UCSD-AML1 (cell line): ENCODE measurements at regions not wholly inside any gene's neighbourhood (a gene's known extent, or its start where the extent isn't known, plus 50 kb on each side); places are given as distances from the start of the nearest gene placed in this dataset.
A peak's percentile ranks its signal among the peaks of the same experiment; 100 is the strongest.

ENCODE experiments used
- DNase-seq: peaks from one replicate; lab custom pipeline; 2025; ENCODE audit not compliant: unreplicated experiment; lab: John Stamatoyannopoulos, UW

DNA sequence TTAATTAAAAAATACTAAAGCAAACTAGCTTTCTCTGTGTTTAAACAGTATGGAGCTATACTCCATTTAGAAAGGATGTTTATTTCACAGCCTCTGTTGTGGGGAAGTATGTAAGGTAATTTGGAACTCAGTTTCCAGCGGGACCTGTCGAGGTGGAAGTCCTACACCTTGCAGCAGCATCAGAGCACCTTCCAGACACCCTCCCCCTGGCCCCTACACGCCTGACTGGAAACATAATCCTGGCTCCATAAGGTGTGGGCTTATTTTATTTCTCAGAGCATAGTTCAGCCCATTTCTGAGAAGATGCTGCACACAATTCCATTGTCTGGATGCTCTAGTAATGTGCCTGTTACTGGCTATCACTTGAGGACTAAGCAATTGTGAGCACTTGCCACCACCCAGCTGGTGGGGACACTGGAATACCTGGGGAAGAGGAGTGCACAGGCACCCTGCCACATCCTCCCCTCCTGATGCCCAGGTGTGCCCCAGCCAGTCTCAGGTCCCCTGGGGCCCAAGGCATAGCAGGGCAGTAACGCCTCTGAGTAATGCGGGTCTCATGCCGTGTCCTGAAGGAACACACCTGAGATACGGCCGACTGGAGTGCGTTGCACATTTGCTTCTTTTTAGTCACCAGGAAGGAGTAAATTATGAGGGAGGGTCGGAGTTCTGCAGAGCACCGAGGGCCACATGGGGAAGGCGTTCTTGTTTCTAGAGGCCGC, 556.5 kb downstream of the QKI start:
- DNase-seq, result no peak

GRCh38 chr6:163965426-163966348, 551.2 kb downstream of the QKI start:
- DNase-seq, result no peak

DNA sequence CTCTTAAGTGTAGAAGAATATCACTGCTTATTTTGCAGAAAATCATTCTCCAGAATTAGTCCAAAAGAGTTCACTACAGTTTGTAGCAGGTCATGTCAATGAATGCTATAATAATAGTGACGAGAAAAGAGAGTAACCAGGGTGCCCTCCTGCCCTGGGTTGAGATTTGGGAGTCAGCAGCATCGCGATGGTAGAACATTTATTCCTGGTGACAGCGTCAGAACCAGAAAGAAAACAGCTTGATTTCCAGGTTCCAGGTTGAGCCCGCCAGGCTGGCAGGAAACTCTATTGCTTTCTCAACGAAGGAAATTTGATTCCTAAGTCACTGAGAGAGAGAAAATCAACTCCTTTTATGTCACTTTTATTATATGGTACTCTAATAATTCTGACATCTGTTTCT, 550.3 kb downstream of the QKI start:
- DNase-seq, result no peak

DNA sequence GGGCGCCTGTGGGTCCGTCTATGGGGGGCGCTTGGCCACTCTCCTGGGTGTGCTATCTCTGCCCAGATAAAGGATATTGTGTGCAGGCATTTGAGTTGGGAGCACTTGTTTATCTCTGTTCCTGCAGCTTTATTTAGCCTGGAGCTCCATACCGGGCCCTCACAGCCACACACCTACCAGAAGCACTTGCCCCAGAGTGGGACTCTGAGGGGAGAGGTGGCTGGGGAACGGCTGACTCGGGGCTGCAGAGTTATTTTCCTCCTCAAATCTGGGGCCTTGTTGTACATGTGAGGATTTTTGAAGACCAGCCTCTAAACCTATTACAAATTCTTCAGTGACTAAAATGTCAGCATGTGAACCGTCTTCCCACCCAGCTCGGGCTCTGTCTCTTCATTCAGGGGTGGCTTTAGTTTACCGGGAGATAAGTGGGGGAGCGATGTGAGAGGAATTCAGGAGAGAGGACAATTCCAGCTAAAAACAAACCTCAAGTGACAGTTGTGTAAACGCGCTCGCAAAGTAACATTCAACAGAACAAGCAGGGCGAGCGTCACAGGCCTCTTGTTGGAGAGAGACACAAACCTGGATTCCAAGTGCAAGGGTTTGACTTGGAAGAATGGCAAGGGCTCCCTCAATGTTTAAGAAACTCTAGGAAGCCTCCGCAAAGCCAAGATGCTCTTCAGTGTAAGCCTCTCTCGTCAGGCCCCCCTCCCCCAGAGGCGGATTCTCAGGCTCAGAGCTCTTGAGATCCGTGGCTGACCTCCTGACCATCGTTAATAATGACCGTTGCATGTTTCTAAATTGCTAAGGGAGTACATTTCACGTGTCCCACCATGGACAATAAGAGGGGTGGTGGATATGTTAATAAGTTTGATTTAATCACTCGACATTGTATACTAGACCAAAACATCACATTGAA, 548.9 kb downstream of the QKI start:
- DNase-seq, result no peak

DNA sequence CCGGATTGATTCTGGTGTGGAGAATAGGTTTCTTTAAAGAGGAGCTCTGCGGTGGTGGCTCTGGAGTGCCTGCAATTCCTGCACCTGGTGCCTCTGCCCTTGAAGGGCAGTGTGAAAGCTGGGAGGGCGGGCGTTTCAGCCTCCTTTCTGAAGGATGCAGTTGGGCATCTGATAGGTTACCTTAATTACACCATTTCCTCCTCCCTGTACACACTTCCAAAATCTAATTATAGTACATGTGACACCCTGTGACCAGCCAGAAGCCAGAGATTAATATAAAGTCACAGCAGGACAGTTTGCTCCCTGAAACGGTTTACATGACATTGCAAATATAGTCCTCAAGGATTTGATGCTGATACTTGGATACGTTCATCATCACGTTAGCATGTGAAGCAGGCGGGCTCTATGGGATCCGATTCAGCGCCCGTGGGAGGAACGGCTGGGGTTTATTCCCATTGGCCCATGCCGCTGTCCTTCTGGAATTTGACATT, 548.2 kb downstream of the QKI start:
- no peak for DNase-seq

GRCh38 chr6:163960128-163960527, 545.6 kb downstream of the QKI start:
- DNase-seq, result no peak

- DNase-seq, result no peak
Measured at GRCh38 chr6:163958646-163959045, 544.1 kb downstream of the QKI start.

DNA sequence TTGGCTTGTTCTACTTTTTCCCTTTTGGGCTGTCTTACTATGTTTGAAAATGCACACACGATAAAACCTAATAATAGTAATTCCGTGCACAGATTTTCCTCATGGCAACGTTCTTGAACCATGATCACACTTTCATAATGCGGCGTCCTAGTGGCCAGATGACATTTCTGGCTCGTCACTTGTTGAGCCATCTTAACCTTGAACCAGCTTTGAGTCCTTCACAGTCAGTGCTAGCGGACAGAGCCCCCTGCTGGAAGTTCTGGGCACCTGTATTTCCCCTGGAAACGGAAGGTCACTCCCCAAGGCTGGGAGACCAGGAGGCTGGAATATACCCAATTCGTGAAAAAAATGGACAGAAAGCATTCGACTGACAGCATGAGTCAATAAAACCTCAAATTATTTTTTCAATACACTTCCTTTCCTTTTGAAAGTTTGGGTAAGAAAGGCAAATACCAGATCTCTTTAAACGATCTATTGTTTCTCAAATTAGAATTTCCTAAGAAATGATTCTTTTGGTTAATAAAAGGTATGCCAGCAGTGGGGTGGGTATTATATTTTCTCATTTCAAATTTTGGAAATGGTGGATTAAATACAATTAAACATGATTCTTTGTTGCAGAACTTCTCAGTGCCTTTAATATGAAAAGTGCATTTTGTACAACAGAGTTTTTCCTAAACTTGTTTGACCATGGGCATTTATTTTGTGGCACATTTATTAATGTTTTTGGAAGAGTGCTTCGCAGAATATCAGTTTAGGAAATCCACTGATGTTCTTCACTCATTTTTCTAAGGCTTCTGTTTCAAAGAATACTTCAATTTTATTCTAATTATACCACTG, 542.3 kb downstream of the QKI start:
- DNase-seq, result peak; percentile 67

GRCh38 chr6:163955756-163956155, 541.2 kb downstream of the QKI start:
- DNase-seq, result no peak

DNA sequence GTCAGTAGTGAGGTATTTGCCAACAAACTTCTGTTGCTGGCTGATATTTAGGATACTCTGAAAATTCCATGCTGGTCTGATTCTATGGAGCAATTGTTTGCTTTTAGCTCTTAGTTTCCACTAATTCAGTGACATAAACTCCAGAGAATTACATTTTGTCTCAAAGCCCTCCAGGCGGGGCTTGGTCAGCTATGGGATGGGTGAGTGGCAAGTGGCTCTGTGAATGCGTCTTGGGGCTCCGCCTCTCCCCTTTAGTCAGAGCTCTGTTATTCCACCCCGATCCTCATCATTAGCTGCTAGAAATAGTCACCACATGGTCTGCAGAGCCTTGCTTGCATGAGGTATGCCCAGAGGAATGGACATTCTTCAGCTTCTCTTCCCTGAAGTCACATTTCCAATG, 540.6 kb downstream of the QKI start:
- no peak for DNase-seq

- DNase-seq, result no peak
Measured at GRCh38 chr6:163954088-163954775, 539.7 kb downstream of the QKI start.

- no peak for DNase-seq
Measured at GRCh38 chr6:163952005-163952404, 537.5 kb downstream of the QKI start.

DNA sequence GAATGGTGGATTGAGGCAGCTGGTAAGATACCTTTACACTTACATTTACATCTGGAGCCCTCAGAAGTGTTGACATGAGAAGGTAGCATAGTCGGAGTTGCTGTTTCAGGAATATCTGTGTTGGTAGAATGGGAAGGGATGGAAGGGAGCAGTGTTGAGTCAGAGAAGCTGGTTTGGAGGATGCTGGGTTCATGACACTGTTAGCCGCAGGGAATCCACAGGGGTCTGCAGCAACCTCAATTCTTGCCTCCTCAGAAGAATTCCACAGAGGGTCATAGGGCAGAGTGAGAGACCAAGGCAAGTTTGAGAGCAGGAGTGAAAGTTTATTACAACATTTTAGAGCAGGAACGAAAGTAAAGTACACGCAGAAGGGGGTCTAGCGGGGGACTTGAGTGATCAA, 536.8 kb downstream of the QKI start:
- DNase-seq, result no peak

DNA sequence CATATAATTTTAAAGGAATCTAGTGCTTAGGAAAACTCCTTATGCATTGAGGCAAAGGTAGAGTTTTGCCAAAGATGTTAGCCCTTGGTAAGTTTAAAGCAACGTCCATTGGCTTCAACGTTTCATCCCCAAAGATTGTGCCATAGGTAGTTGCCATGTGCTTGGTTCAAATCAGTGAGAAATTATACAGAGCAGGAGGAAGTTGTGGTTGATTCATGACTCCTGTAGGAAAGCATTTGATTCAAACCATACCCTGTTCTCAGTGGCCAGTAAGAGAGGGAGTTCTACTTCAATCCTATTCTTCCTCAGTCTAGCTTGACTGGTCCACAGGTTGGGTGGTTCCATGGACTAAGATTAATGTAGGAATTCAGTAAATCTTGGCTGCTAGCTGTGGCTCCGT, 535.6 kb downstream of the QKI start:
- DNase-seq, result no peak

GRCh38 chr6:163949431-163949830, 534.9 kb downstream of the QKI start:
- DNase-seq, result no peak

DNA sequence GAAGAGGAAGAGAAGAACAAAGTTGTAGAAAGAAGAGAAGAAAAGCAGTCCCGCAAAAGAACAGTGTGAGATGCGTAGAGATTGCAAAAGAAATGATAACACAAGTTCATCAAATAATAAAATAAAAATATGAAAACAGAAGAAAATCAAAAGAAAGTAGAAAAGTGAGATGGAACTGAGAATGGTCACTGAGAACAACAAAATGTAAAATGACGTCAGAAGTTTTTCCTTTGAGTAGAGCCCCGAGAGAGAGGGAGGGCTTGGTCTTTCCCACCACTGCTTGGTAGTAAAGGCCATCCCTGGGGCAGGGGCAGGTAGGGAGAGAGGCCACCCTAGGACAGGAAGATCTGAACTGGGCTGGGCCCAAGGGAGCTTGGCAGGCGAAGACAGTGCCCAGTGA, 533.7 kb downstream of the QKI start:
- no peak for DNase-seq

DNA sequence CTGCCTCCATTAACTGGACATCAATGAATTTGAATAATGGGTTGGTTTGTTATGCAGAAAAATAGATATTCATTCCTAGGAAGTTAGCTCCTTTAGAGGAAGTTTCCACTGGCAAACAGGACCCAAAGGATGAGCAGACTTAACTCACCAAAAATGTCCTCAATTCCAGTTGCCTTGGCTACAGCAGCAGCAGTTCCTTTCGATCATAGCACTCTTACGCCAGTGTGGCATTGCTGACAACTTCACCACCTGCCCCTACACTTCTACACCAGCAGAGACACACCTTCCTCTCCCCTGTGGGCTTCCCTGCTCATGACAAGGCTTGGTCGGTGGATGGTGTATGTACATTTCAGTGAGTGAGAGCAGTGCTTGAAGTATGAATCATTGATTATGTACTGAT, 532.8 kb downstream of the QKI start:
- no peak for DNase-seq

DNA sequence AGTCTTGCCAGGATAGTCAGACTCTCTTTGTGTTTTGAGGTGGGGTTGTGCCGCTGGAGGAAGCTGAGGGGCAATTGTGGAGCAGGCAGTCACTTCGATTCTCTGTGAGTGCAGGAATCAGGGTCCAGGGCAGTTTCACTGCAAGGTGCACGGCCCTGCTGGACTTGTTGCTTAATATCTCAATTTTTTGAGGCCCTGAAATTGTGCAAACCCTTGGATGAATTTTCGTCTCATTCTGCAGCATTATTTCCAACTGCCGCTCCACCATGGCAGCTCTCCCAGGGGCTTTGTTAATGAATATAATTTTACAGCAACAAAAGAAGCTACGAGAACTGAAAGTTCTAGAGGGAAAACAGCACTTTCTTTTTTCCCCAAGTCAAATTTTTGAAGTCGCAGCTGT, 531.9 kb downstream of the QKI start:
- no peak for DNase-seq

GRCh38 chr6:163945808-163946207, 531.3 kb downstream of the QKI start:
- no peak for DNase-seq

GRCh38 chr6:163944897-163945296, 530.4 kb downstream of the QKI start:
- DNase-seq, result no peak
